ENCODE measurements at regions not wholly inside any gene's neighbourhood (a gene's known extent, or its start where the extent isn't known, plus 50 kb on each side); places are given as distances from the start of the nearest gene placed in this dataset.

GRCh38 chr3:72380711-72381493, 467.3 kb downstream of the SHQ1 start:
- TF ChIP-seq CTCF (IDR thresholded peaks at IDR 0.05) (no peak), ZFX (IDR thresholded peaks at IDR 0.05; ENCODE audit: borderline replicate concordance) (no peak)
- H3K27ac ChIP-seq: no peak overlapping the region

- TF ChIP-seq CTCF (IDR thresholded peaks at IDR 0.05) (no peak), ZFX (IDR thresholded peaks at IDR 0.05; ENCODE audit: borderline replicate concordance) (no peak)
These were observed 468.1 kb downstream of the SHQ1 start for GRCh38 chr3:72380193-72380592.

GRCh38 chr3:72379500-72380187, 468.6 kb downstream of the SHQ1 start:
- H3K27ac ChIP-seq: no peak overlapping the region
- TF ChIP-seq ZFX (IDR thresholded peaks at IDR 0.05; ENCODE audit: borderline replicate concordance) (no peak), CTCF (IDR thresholded peaks at IDR 0.05) (no peak)

More at GRCh38 chr3:72380193-72380592, 468.1 kb downstream of the SHQ1 start:
- H3K27ac ChIP-seq: no peak overlapping the region

GRCh38 chr3:72378287-72378686, 470.0 kb downstream of the SHQ1 start:
- H3K27ac ChIP-seq: no peak overlapping the region
- TF ChIP-seq CTCF (IDR thresholded peaks at IDR 0.05) (no peak), ZFX (IDR thresholded peaks at IDR 0.05; ENCODE audit: borderline replicate concordance) (no peak)

GRCh38 chr3:72376956-72377710, 471.1 kb downstream of the SHQ1 start:
- TF ChIP-seq CTCF (IDR thresholded peaks at IDR 0.05) (no peak), ZFX (IDR thresholded peaks at IDR 0.05; ENCODE audit: borderline replicate concordance) (no peak)
- H3K27ac ChIP-seq: no peak overlapping the region

- H3K27ac ChIP-seq: no peak overlapping the region
- TF ChIP-seq CTCF (IDR thresholded peaks at IDR 0.05): no peak
- TF ChIP-seq ZFX (IDR thresholded peaks at IDR 0.05; ENCODE audit: borderline replicate concordance): no peak
These were observed 472.8 kb downstream of the SHQ1 start for GRCh38 chr3:72375237-72376076.
